SK-N-SH treated with all-trans-retinoic acid at 6 μM for 48 hours (cell line): ENCODE measurements at regions not wholly inside any gene's neighbourhood (a gene's known extent, or its start where the extent isn't known, plus 50 kb on each side); places are given as distances from the start of the nearest gene placed in this dataset.

Experiments
- ATAC-seq: fragments of 200-7000 bp; cut with Tn5 transposase; 3 replicates; pipeline ENCODE4 v1.9.1; 2020; ENCODE audit warnings: mild to moderate bottlenecking, moderate library complexity
- ARNTL ChIP-seq: fragments of 450-650 bp; formaldehyde crosslinking; IDR thresholded peaks from 2 replicates; pipeline ENCODE4 v1.5.0; 2020; ENCODE audit warnings: low read depth, mild to moderate bottlenecking, moderate library complexity, borderline replicate concordance
- BACH2 ChIP-seq: fragments of 250-450 bp; sonication (Bioruptor Pico); IDR thresholded peaks from 2 replicates; pipeline ENCODE4 v1.9.0; 2021; ENCODE audit warnings: mild to moderate bottlenecking, borderline replicate concordance
- CREB5 ChIP-seq: fragments of 250-450 bp; sonication (Bioruptor Pico); IDR thresholded peaks from 2 replicates; pipeline ENCODE4 v1.5.1; 2020; ENCODE audit warnings: low read depth, mild to moderate bottlenecking, moderate library complexity
- CSDC2 ChIP-seq: fragments of 250-450 bp; sonication (Bioruptor Pico); IDR thresholded peaks from 2 replicates; pipeline ENCODE4 v1.5.0; 2020; ENCODE audit warnings: mild to moderate bottlenecking, moderate library complexity
- CSRNP3 ChIP-seq: fragments of 250-450 bp; sonication (Bioruptor Pico); IDR thresholded peaks from 2 replicates; pipeline ENCODE4 v1.5.1; 2021; ENCODE audit warnings: mild to moderate bottlenecking, moderate library complexity
- GLIS3 ChIP-seq: fragments of 250-450 bp; sonication (Bioruptor Pico); IDR thresholded peaks from 2 replicates; pipeline ENCODE4 v1.5.0; 2020; ENCODE audit warnings: mild to moderate bottlenecking, moderate library complexity
- ISL1 ChIP-seq: fragments of 250-450 bp; sonication (Bioruptor Pico); IDR thresholded peaks from 2 replicates; pipeline ENCODE4 v2.1.2; 2022; ENCODE audit warnings: mild to moderate bottlenecking, moderate library complexity
- PATZ1 ChIP-seq: fragments of 250-450 bp; sonication (Bioruptor Pico); IDR thresholded peaks from 2 replicates; pipeline ENCODE4 v1.8.0; 2020; ENCODE audit warnings: mild to moderate bottlenecking, moderate library complexity, borderline replicate concordance
- POU6F1 ChIP-seq: fragments of 250-450 bp; sonication (Bioruptor Pico); IDR thresholded peaks from 2 replicates; pipeline ENCODE4 v1.8.0; 2021; ENCODE audit warnings: low read depth, mild to moderate bottlenecking, moderate library complexity, borderline replicate concordance
- TCF4 ChIP-seq: fragments of 250-450 bp; sonication (Bioruptor Pico); IDR thresholded peaks from 2 replicates; pipeline ENCODE4 v1.8.0; 2021; ENCODE audit warnings: mild to moderate bottlenecking, moderate library complexity, borderline replicate concordance
- TSHZ2 ChIP-seq: fragments of 250-450 bp; sonication (Bioruptor Pico); IDR thresholded peaks from 2 replicates; pipeline ENCODE4 v1.5.0; 2020; ENCODE audit warnings: mild to moderate bottlenecking, moderate library complexity
- ZC3H10 ChIP-seq: fragments of 250-450 bp; sonication (Bioruptor Pico); IDR thresholded peaks from 2 replicates; pipeline ENCODE4 v1.5.1; 2021; ENCODE audit warnings: mild to moderate bottlenecking, moderate library complexity
- ZFP3 ChIP-seq: fragments of 250-450 bp; sonication (Bioruptor Pico); IDR thresholded peaks from 2 replicates; pipeline ENCODE4 v1.5.0; 2020; ENCODE audit warnings: mild to moderate bottlenecking, moderate library complexity
- ZNF565 ChIP-seq: fragments of 450-650 bp; formaldehyde crosslinking; conservative IDR thresholded peaks from 2 replicates; pipeline ENCODE4 v1.5.0; 2020; ENCODE audit warnings: low read depth, mild to moderate bottlenecking, moderate library complexity
- ZNF70 ChIP-seq: fragments of 450-650 bp; formaldehyde crosslinking; IDR thresholded peaks from 2 replicates; pipeline ENCODE4 v1.5.0; 2020; ENCODE audit warnings: mild to moderate bottlenecking, moderate library complexity
- ZNF8 ChIP-seq: fragments of 450-650 bp; formaldehyde crosslinking; IDR thresholded peaks from 2 replicates; pipeline ENCODE4 v1.5.0; 2020; ENCODE audit warnings: mild to moderate bottlenecking, moderate library complexity

GRCh38 chr3:17795280-17795679 lies 52.8 kb upstream of the TBC1D5 start (continued):
- TF ChIP-seq ZNF70 (CRISPR knock-in tag) (no peak; the same call in 1 of the 2 replicates), CREB5 (CRISPR knock-in tag) (no peak), GLIS3 (CRISPR knock-in tag) (no peak)

GRCh38 chr3:17793542-17794195 lies 51.2 kb upstream of the TBC1D5 start:
- no peak for ATAC-seq
- TF ChIP-seq ZNF565 (CRISPR knock-in tag) (no peak), GLIS3 (CRISPR knock-in tag) (no peak), ZFP3 (CRISPR knock-in tag) (no peak), POU6F1 (CRISPR knock-in tag) (no peak), ZC3H10 (CRISPR knock-in tag) (no peak), TSHZ2 (CRISPR knock-in tag) (no peak), ARNTL (CRISPR knock-in tag) (no peak), CSDC2 (no peak), PATZ1 (no peak), ZNF8 (no peak), ZNF70 (CRISPR knock-in tag) (no peak), BACH2 (CRISPR knock-in tag) (no peak), CSRNP3 (CRISPR knock-in tag) (no peak), ISL1 (CRISPR knock-in tag) (no peak), TCF4 (CRISPR knock-in tag) (no peak)
